ENCODE measurements at regions not wholly inside any gene's neighbourhood (a gene's known extent, or its start where the extent isn't known, plus 50 kb on each side); places are given as distances from the start of the nearest gene placed in this dataset.

DNA sequence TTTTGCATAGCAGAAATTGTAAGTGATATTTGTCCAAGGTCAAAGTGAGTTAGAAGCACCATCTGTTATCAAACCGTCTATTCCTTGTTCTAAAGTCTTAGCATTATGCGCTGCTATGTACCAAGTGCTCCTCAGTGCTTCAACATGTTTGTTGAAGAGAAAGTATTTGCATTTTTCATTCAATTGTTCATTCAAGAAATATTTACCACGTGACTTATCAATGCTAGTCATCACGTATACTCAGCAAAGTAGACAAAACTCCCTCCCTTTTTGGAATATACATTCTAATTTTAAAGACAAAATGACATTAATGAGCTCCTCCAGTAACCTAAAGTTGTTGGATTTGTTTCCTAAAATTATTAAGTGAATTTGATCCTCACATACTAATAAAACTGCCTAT, 388.0 kb upstream of the CDH8 start:
- Histone ChIP-seq H3K4me3 (replicated peaks in 1 of 3) (no peak overlapping the region), H3K36me3 (no peaks in the 10 kb centered on the region), H3K27ac (no peak overlapping the region), H3K27me3 (no peaks in the 10 kb centered on the region), H3K9me3 (no peaks in the 10 kb centered on the region), H3K4me1 (no peaks in the 10 kb centered on the region)
- no peak for DNase-seq
- intact Hi-C loops (cut with DNase I), result no loop called here
- TF ChIP-seq, protein P1, sequence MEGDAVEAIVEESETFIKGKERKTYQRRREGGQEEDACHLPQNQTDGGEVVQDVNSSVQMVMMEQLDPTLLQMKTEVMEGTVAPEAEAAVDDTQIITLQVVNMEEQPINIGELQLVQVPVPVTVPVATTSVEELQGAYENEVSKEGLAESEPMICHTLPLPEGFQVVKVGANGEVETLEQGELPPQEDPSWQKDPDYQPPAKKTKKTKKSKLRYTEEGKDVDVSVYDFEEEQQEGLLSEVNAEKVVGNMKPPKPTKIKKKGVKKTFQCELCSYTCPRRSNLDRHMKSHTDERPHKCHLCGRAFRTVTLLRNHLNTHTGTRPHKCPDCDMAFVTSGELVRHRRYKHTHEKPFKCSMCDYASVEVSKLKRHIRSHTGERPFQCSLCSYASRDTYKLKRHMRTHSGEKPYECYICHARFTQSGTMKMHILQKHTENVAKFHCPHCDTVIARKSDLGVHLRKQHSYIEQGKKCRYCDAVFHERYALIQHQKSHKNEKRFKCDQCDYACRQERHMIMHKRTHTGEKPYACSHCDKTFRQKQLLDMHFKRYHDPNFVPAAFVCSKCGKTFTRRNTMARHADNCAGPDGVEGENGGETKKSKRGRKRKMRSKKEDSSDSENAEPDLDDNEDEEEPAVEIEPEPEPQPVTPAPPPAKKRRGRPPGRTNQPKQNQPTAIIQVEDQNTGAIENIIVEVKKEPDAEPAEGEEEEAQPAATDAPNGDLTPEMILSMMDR (IDR thresholded peaks at IDR 0.05), result no peak
- TF ChIP-seq POLR2A (IDR thresholded peaks at IDR 0.05), result no peak
- WGBS, 2 donors, result 86 to 90% methylated on average over 4 of the region's 4 CpGs

DNA sequence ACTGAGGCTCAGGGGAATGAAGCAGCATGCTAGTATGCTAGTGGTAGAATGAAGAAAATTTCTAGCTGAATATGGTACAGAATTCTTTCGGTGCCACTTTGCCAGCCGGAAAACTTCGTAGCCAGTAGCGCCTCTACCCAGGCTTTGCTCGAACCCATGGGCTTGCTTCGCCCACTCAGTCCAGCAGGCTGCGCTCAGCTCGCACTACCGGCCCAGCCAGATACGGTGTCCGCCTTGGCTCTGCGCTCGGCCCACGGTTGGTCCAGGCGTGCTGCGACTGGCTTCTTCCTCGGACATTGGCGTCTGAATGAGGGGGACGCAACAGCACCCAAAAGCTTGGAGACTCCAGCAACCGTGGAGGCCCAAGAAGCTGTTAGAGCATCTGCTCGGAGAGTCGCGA, 372.5 kb upstream of the CDH8 start:
- no peaks in the 10 kb centered on the region for H3K27me3 ChIP-seq
- TF ChIP-seq, protein P1 (IDR thresholded peaks at IDR 0.05), result no peak
- TF ChIP-seq POLR2A (IDR thresholded peaks at IDR 0.05), result no peak
- H3K4me1 ChIP-seq, result no peaks in the 10 kb centered on the region
- H3K27ac ChIP-seq, result no peak overlapping the region
- no peaks in the 10 kb centered on the region for H3K9me3 ChIP-seq
- DNase-seq, result no peak
- intact Hi-C loops (cut with DNase I), result no loop called here
- no peaks in the 10 kb centered on the region for H3K36me3 ChIP-seq
- 56 to 60% methylated on average over 23 of the region's 23 CpGs for WGBS, 2 donors
- no peak overlapping the region for H3K4me3 ChIP-seq (replicated peaks in 1 of 3)

DNA sequence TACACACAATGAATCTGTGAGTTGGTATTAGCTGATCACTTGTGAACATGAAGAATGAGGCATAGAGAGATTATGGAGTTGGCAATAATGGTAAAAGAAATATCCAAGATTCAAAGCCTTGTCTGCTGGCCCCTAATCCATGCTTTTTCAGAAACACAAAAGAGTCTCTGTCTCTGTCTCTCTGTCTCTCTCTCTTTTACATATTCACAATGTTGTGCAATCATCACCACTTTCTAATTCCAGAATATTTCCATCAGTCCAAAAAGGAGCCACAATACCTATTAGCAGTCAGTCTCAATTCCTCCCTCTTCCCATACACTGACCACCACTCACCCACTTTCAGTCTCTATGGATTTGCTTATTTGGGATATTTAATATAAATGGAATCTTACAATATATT, 370.1 kb upstream of the CDH8 start:
- intact Hi-C loops (cut with DNase I), result no loop called here
- Histone ChIP-seq H3K4me1 (no peaks in the 10 kb centered on the region), H3K27ac (no peak overlapping the region), H3K36me3 (no peaks in the 10 kb centered on the region), H3K4me3 (replicated peaks in 1 of 3) (no peak overlapping the region), H3K9me3 (no peaks in the 10 kb centered on the region), H3K27me3 (no peaks in the 10 kb centered on the region)
- TF ChIP-seq, protein P1 (IDR thresholded peaks at IDR 0.05), result no peak
- no peak for TF ChIP-seq POLR2A (IDR thresholded peaks at IDR 0.05)
- DNase-seq, result no peak

DNA sequence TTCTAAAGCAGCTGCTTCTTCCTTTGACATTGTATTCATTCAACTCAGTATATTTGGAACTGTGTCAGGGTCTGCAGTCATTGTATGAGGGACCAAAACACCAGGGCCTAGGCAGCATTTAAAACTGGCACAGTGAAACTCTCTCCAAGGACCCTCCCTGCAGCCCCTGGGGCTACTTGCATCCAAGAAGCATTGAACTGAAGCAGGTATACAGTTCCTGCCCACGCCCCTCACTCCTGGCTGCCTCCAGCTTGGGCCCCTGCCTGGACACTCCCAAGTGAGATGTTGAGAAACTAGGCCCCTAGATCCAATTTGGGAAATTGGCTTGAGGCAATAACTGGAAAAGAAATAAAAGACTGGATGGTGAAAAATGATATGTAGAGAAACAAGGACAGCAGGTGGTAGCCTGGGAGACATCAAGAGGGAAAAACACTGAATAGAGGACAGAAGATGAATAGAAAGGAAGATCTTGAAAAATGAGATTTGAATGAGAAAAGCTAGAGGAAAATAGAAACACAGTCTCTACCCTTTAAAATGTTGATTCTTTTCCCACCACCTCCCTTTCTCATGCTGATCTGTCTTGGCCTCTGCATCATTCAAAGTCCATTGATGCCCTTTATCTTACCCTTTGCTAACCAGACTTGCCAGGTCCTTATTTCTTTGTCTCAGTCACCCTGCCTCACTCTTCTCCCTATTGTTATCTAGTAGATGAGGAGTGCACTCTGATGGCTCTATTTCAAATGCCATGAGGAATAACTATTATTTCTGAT, 368.8 kb upstream of the CDH8 start:
- no peaks in the 10 kb centered on the region for H3K36me3 ChIP-seq
- intact Hi-C loops (cut with DNase I), result no loop called here
- no peaks in the 10 kb centered on the region for H3K27me3 ChIP-seq
- no peaks in the 10 kb centered on the region for H3K4me1 ChIP-seq
- H3K27ac ChIP-seq, result no peak overlapping the region
- DNase-seq, result no peak
- no peaks in the 10 kb centered on the region for H3K9me3 ChIP-seq
- 46 to 79% methylated on average over 1 of the region's 1 CpG for WGBS, 2 donors
- no peak overlapping the region for H3K4me3 ChIP-seq (replicated peaks in 1 of 3)
- TF ChIP-seq POLR2A (IDR thresholded peaks at IDR 0.05), result no peak
- TF ChIP-seq, protein P1 (IDR thresholded peaks at IDR 0.05), result no peak

DNA sequence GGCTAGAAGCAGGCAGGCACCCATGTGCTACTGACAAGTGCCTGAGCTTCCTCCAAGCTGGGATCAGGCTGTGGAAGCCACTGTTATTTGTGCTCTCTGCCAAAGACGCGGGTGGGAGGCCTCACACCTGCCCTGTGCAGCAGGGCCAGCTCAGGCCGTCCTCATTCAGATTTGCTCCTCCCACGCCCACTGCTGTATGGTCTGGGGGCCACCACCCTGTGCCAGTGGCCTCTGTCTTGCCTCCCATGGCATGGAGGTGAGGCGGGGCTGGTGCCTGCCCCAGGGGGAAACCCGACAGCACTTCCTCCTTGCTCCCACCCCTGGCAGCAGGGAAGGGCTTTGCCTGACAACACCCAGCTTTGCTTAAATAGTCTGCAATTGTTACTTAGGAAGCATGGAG, 356.5 kb upstream of the CDH8 start:
- WGBS, 2 donors, result 73 to 86% methylated on average over 3 to 6 of the region's 6 CpGs
- no peak overlapping the region for H3K27ac ChIP-seq
- intact Hi-C loops (cut with DNase I), result no loop called here
- no peak overlapping the region for H3K4me3 ChIP-seq (replicated peaks in 1 of 3)
- no peaks in the 10 kb centered on the region for H3K9me3 ChIP-seq
- TF ChIP-seq, protein P1 (IDR thresholded peaks at IDR 0.05), result no peak
- no peak for TF ChIP-seq POLR2A (IDR thresholded peaks at IDR 0.05)
- DNase-seq, result no peak
- no peaks in the 10 kb centered on the region for H3K36me3 ChIP-seq
- H3K4me1 ChIP-seq, result no peaks in the 10 kb centered on the region
- H3K27me3 ChIP-seq, result no peaks in the 10 kb centered on the region

All from thyroid gland (tissue), 4 donors.